ENCODE measurements at regions not wholly inside any gene's neighbourhood (a gene's known extent, or its start where the extent isn't known, plus 50 kb on each side); places are given as distances from the start of the nearest gene placed in this dataset.

GRCh38 chr22:48717883-48718817, 1109.5 kb downstream of the BRD1 start:
- TF ChIP-seq CREB5 (CRISPR knock-in tag; IDR thresholded peaks at IDR 0.05; ENCODE audit: low read depth), result no peak
- TF ChIP-seq RARB (CRISPR knock-in tag; IDR thresholded peaks at IDR 0.05), result no peak
- TF ChIP-seq GLIS3 (CRISPR knock-in tag; IDR thresholded peaks at IDR 0.05), result no peak

Measured in SK-N-SH treated with all-trans-retinoic acid at 6 μM for 48 hours (cell line).